ENCODE measurements at regions not wholly inside any gene's neighbourhood (a gene's known extent, or its start where the extent isn't known, plus 50 kb on each side); places are given as distances from the start of the nearest gene placed in this dataset.
"Not testable (repeated sequence)": the region's sequence is repeated elsewhere in the genome, so short reads cannot be mapped to it uniquely, and the experiment has no call there.

DNA sequence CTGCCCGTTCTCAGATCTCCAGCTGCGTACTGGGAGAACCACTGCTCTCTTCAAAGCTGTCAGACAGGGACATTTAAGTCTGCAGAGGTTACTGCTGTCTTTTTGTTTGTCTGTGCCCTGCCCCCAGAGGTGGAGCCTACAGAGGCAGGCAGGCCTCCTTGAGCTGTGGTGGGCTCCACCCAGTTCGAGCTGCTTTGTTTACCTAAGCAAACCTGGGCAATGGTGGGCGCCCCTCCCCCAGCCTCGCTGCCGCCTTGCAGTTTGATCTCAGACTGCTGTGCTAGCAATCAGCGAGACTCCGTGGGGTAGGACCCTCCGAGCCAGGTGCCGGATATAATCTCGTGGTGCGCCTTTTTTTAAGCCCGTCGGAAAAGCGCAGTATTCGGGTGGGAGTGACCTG, 66.2 kb upstream of the GPR141 start:
- not testable (repeated sequence) for DNase-seq

DNA sequence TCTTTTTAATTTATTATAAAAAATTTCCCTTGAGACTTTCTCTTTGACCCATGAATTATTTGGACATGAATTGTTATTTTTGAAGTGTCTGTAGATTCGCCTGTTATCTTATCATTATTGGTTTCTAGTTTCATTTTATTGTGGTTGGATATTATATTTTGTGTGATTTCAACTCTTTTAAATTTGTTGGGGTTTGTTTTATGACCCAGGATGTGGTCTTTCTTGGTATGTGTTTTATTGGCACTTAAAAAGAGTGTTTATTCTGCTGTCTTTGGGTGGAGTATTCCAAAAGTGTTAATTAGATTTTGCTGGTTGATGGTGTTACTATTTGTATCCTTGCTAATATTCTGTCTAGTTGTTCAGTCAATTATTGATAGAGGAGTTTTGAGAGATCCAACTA, 50.5 kb upstream of the GPR141 start:
- DNase-seq = no peak

Data from skin of body (tissue), 1 donor.